Neural crest cell (in vitro differentiated cells): ENCODE measurements at regions not wholly inside any gene's neighbourhood (a gene's known extent, or its start where the extent isn't known, plus 50 kb on each side); places are given as distances from the start of the nearest gene placed in this dataset.
"Not testable (repeated sequence)": the region's sequence is repeated elsewhere in the genome, so short reads cannot be mapped to it uniquely, and the experiment has no call there.

Experiments
- DNase-seq: peaks from one replicate; pipeline ENCODE4 v3.0.0; 2021; ENCODE audit warnings: low read depth, mixed read lengths, low spot score
- H3K27ac Mint-ChIP-seq: one replicate; pipeline ENCODE4 v1.8.0; 2021; ENCODE audit warnings: mild to moderate bottlenecking, mixed read lengths; ENCODE audit not compliant: unreplicated experiment
- H3K27me3 Mint-ChIP-seq: 2 replicates; pipeline ENCODE4 v1.8.0; 2021; ENCODE audit warnings: low read depth, mild to moderate bottlenecking, mixed read lengths
- H3K36me3 Mint-ChIP-seq: 2 replicates; pipeline ENCODE4 v1.8.0; 2021; ENCODE audit warnings: low read depth, mild to moderate bottlenecking, mixed read lengths
- H3K4me1 Mint-ChIP-seq: 2 replicates; pipeline ENCODE4 v1.8.0; 2021; ENCODE audit warnings: mixed read lengths
- H3K4me3 Mint-ChIP-seq: one replicate; pipeline ENCODE4 v1.8.0; 2021; ENCODE audit warnings: mild to moderate bottlenecking, mixed read lengths
- H3K9me3 Mint-ChIP-seq: 2 replicates; pipeline ENCODE4 v1.8.0; 2021; ENCODE audit warnings: mixed read lengths
- TF ChIP-seq, protein P1 (sequence below): fragments of 200-600 bp; sonication (generic); conservative IDR thresholded peaks from 2 replicates; pipeline ENCODE4 v1.5.0; 2021; ENCODE audit warnings: antibody characterized with exemption, mild to moderate bottlenecking

DNA sequence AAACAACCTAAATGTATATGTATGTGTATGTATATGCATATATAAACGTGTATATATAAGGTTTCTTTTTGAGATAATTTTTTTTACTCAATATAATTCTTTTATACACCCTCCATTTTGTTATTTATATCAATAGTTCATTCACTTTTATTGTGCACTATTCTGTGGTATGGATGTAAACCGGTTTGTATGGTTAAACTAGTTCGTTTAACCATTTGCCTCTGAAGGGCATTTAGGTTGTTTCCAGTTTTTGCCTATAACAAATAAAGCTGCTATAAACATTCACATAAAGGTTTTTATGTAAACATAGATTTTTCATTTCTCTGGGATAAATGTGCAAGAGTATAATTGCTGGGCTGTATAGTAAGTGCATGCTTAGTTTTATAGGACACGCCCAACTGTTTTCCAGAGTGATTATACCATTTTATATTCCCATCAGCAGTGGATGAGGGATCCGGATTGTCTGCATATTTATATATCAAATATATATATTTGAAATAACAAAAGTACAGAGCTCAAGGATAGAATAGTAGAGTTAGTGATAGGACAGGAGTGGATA, 380.3 kb downstream of the TSHZ3 start:
- no peak for DNase-seq
- H3K36me3 Mint-ChIP-seq, result no peaks in the 10 kb centered on the region
- peaks cover 4% of the 10 kb centered on the region for H3K9me3 Mint-ChIP-seq
- H3K4me1 Mint-ChIP-seq, result no peaks in the 10 kb centered on the region
- H3K4me3 Mint-ChIP-seq, result no peak overlapping the region
- H3K27me3 Mint-ChIP-seq, result peaks cover 2% of the 10 kb centered on the region
- TF ChIP-seq, protein P1, sequence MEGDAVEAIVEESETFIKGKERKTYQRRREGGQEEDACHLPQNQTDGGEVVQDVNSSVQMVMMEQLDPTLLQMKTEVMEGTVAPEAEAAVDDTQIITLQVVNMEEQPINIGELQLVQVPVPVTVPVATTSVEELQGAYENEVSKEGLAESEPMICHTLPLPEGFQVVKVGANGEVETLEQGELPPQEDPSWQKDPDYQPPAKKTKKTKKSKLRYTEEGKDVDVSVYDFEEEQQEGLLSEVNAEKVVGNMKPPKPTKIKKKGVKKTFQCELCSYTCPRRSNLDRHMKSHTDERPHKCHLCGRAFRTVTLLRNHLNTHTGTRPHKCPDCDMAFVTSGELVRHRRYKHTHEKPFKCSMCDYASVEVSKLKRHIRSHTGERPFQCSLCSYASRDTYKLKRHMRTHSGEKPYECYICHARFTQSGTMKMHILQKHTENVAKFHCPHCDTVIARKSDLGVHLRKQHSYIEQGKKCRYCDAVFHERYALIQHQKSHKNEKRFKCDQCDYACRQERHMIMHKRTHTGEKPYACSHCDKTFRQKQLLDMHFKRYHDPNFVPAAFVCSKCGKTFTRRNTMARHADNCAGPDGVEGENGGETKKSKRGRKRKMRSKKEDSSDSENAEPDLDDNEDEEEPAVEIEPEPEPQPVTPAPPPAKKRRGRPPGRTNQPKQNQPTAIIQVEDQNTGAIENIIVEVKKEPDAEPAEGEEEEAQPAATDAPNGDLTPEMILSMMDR, result no peak
- no peak overlapping the region for H3K27ac Mint-ChIP-seq

DNA sequence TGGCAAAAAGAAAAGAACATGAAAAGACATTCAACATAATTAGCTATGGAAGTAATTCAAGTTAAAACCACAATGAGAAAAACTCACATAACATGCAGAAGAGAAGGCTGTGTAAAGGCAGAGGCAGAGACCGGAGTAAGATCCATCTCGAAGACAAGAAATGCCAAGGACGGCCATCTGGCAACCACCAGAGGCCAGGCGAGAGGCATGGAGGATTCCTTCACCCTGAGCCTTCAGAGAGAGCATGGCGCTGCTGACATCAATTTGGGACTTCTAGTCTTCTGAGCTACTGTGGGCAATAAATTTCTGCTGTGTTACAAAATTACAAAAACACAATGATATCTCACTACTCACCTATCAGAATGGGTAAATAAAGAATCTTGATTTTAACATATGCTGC, 381.0 kb downstream of the TSHZ3 start:
- Mint-ChIP-seq H3K27me3 (peaks cover 2% of the 10 kb centered on the region), H3K4me1 (no peaks in the 10 kb centered on the region), H3K4me3 (no peak overlapping the region), H3K9me3 (peaks cover 7% of the 10 kb centered on the region), H3K36me3 (no peaks in the 10 kb centered on the region), H3K27ac (no peak overlapping the region)
- TF ChIP-seq, protein P1, result no peak
- no peak for DNase-seq

DNA sequence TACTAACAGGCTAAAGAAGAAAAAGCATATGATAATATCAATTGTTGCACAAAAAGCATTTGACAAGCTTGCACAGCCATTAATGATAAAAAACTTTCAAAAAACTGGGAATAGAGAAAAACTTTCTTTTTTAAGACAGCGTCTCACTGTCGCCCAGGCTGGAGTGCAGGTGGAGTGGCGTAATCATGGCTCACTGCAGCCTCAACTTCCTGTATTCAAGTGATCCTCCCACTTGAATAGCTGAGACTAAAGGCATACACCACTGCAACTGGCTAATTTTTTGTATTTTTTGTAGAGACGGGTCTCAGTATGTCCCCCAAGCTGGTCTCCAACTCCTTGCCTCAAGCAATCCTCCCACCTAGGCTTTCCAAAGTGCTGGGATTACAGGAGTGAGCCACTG, 382.8 kb downstream of the TSHZ3 start:
- H3K27ac Mint-ChIP-seq, result no peak overlapping the region

DNA sequence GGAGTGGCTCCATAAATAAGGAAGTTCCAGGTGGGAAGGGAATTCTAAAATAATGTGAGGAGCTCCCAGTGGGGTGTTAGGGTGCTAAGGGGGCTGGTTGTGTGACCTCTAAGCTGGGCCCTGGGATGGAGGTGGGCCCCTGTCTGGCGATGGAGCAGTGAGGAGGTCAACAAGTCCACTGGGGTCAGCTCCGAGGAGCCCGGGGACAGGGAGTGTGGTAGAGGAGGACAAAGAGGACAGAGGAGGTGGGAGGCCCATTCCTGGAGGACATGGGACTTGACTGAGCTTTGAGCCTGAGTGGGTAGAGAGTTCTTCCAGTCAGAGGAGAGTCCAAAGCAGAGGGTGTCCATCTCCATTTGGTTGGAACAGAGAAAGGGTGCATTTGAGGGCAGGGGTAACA, 390.2 kb downstream of the TSHZ3 start:
- no peak for DNase-seq
- Mint-ChIP-seq H3K4me1 (no peaks in the 10 kb centered on the region), H3K36me3 (no peaks in the 10 kb centered on the region), H3K9me3 (peaks cover 11% of the 10 kb centered on the region), H3K27me3 (peaks cover 7% of the 10 kb centered on the region), H3K4me3 (no peak overlapping the region), H3K27ac (no peak overlapping the region)
- TF ChIP-seq, protein P1, result no peak

More for the DNA sequence above, 382.8 kb downstream of the TSHZ3 start:
- Mint-ChIP-seq H3K4me1 (no peaks in the 10 kb centered on the region), H3K27me3 (peaks cover 8% of the 10 kb centered on the region), H3K9me3 (peaks cover 8% of the 10 kb centered on the region), H3K4me3 (no peak overlapping the region), H3K36me3 (no peaks in the 10 kb centered on the region)
- TF ChIP-seq, protein P1, result no peak
- DNase-seq, result no peak

DNA sequence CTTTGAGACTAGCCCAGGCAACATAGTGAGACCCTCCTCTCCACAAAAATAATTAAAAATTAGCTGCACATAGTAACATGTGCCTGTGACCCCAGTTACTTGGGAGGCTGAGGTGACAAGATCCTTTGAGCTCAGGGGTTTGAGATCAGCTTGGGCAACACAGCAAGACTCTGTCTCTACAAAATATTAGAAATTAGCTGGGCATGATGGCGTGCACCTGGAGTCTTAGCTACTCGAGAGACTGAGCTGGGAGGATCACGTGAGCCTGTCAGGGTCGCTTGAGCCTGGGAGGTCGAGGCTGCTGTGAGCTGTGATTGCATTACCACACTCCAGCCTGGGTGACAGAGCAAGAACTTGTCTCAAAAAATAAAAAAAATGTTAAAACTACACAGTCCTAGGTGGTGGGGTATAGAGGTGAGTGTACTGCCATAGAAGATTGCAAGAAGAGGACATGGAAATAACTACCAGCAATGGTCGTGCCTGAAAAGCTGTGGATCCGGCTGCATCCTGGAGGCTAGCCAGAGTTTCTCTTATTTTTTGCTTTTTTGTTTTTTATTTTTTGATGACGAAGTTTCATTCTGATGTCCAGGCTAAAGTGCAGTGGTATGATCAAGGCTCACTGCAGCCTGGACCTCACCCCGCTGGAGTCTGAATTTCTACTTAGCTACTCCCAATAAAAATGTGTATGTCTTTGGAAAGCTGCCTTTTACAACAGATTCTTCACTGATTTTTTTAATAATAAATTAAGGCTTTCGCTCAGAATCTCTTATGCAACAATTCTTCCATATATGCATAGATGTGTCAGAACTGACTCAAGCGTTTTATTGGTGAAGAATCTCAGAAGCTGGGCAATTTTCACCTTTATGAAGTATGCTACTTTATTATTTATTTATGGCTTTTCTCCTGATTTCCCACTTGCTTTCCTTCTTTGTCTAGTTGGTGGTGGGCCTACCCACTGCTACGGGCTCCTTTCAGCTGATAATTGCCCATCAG, 393.8 kb downstream of the TSHZ3 start:
- TF ChIP-seq, protein P1, result no peak
- Mint-ChIP-seq H3K36me3 (no peaks in the 10 kb centered on the region), H3K27ac (no peak overlapping the region), H3K4me1 (no peaks in the 10 kb centered on the region), H3K4me3 (no peak overlapping the region), H3K27me3 (peaks cover 12% of the 10 kb centered on the region), H3K9me3 (no peaks in the 10 kb centered on the region)
- DNase-seq, result no peak

DNA sequence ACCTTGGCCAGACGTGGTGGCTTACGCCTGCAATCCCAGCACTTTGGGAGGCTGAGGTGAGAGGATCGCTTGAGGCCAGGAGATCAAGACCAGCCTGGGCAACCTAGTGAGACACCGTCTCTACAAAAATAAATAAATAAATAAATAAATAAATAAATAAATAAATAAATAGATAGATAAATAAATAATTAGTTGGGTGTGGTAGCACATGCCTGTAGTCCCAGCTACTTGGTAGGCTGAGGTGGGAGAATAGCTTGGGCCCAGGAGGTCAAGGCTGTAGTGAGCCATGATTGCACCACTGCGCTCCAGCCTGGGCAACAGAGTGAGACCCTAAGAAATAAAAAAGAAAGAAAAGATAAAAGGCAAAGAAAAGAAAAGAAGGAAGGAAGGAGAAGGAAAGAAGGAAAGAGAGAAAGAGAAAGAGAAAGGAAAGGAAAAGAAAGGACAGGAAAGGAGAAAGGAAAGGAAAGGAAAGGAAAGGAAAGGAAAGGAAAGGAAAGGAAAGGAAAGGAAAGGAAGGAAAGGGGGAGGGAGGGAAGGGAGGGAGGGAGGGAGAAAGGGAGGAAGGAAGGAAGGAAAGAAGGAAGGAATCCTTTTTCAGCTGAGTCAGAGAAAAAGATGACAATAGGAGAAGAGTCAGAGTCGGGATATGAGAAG, 404.8 kb downstream of the TSHZ3 start:
- not testable (repeated sequence) for H3K27ac Mint-ChIP-seq, H3K9me3 Mint-ChIP-seq, H3K36me3 Mint-ChIP-seq, H3K4me1 Mint-ChIP-seq, H3K4me3 Mint-ChIP-seq, DNase-seq
- H3K27me3 Mint-ChIP-seq, result peaks cover 56% of the 10 kb centered on the region
